T47D (cell line): ENCODE measurements at regions not wholly inside any gene's neighbourhood (a gene's known extent, or its start where the extent isn't known, plus 50 kb on each side); places are given as distances from the start of the nearest gene placed in this dataset.

Experiments
- DNase-seq, 2 experiments: peaks; one replicate each; pipeline versions ENCODE4 v3.0.0 to v3.0.0-alpha.2; 2011 to 2012; ENCODE audit warnings: low read depth in 1 of 2, low spot score in 1 of 2
- JUND ChIP-seq: IDR thresholded peaks from 2 replicates; pipeline ENCODE4 v1.6.1; 2012; ENCODE audit warnings: low read depth
- in situ Hi-C: cut with HindIII; loops from 2 replicates; pipeline ENCODE4 v1.10.0; 2016; ENCODE audit warnings: low sequenced_read_pairs, low pct_unique_long_range_greater_than_20kb

DNA sequence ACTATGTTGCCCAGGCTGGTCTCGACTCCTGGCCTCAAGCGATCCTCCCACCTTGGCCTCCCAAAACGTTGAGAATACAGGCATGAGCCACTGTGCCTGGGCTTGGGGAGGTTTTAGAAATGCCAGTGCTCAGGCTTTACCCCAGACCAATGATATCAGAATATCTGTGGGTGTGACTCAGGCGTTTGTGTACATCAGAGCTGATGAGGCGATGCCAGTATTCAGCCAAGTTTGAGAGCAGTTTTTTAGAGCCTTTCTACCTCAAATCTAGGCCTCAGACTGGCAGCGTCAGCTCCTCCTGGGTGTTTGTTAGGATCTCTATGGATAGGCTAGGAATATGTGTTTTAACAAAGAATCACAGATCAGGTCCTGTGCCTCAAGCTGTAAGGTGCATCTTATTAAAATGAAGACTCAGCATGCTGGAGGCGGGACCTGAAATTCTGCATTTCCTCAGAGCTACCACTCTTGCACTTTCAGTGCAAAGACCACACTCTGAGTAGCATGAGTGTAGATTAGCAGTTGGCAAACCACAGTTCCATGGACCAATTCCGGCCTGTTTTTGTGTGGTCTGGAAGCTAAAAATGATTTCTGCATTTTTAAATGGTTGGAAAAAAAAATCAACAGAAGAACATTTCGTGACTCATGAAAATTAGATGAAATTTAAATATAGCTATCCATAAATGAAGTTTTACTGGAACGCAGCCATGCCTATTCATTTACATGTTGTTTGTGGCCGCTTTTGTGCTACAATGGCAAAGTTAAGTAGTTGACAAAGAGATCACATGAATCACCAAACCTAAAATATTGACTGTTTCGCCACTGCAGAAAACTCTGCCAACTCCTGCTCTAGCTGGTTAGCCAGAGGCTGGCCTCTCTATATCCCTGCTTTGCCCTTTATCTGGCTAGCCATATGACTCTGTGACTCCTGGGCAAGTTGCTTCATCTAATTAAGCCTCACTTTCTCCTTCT lies 92.2 kb downstream of the KLF4 start:
- in situ Hi-C loops = no loop called here

DNA sequence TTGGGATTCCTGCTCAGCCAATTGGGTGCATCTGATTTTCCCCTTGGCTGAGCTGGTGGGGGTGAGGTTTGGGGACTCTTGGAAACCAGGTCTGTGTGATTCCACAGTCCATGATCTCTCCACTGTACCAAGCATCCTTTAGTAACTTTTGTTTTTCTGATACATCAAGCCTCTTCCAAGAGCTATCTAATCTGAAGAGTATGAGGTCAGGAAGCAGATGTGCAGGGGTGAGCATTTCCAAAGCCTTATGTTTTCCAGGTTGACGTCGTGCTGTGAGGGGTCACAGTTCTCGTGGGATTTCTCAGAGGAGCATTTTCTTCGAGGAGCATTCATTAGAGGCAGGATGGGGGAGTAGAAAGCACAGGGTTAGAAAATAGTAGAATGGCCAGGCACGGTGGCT lies 95.3 kb downstream of the KLF4 start:
- no peak for TF ChIP-seq JUND
- in situ Hi-C loops = no loop called here
- DNase-seq = no peak

More for the DNA sequence above, 92.2 kb downstream of the KLF4 start:
- no peak for TF ChIP-seq JUND
- DNase-seq = peak in 1 of 2 experiments; percentile 22

DNA sequence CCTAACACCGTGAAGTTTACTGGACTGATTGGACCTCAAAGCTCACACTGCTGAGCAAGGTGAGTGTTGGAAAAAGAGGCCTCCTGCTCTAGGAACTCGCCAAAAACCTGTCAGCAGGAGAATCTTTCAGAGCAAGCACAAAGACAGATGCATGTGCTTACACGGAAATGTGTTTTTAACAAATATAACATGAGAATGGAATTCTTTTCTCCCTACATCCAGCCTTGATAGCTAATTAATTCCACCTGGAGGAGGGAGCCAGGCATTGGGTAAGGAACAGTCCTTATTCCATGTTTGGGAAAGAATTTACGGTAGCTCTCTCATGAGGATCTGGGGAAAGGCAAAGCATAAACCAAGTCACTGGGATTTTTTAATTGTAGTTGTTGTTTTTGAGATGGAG lies 98.8 kb downstream of the KLF4 start:
- no peak for TF ChIP-seq JUND
- DNase-seq = no peak
- in situ Hi-C loops = no loop called here

DNA sequence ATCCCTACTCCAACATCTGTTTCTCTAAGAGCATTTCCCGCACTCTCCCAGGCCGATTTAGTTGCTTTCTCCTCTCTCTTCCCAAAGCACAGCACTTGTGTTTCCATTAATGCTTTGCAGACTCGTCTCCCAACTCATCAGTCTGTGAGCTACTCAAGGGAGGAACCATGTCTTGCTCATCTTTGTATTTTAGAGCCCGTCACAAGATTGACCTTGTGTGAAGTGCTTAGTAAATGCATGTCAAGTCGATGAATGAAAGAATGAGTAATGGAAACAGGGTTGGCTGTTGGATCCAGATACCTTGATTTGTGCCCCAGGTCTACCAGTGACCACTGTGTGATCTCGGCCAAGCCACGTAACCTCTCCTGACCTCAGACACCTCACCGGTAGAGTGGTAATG lies 99.3 kb downstream of the KLF4 start:
- DNase-seq = no peak
- in situ Hi-C loops = no loop called here

DNA sequence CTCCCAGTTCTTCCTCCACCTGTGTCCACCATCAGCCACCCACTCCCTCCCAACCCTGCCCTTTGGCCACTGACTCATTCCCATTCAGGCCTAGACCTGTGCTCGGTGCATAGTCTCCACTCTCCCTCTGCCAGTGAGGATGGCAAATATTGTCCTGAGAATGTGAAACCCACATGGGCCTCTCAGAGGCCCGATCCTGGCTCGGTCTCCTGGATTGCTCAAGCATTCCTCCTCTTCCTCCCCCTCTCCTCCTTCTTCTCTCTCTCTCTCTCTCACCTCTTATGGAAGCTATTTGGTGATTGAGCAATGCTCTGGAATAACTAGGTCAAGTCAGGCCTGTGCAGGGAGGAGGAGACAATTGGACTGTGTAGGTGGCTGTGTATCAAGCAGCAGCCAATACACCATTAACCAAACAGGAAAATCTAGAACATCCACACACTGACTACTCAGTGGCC lies 99.9 kb downstream of the KLF4 start:
- peak; percentile 48 to 95 for DNase-seq
- in situ Hi-C loops = no loop called here
- no peak for TF ChIP-seq JUND

More for the DNA sequence above, 99.3 kb downstream of the KLF4 start:
- TF ChIP-seq JUND = no peak

DNA sequence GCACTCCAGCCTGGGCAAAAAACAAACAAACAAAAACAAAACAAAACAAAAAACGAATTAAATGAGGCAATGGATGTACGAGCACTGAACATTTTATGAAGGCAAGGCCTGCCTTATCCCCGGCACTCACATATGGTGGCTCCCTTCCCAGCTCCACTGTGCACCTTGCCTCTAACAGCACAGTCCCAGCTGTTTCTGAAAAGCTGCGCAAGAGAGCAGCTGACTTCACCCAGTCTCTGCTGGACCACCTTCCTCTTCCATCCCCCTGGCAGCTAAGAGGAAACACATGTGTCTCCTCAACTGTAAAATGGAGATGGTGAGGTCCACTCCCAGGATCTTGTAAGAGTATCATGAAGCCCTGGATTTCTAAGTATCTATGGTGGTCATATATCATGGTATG lies 100.7 kb downstream of the KLF4 start:
- DNase-seq = no peak
- TF ChIP-seq JUND = no peak
- in situ Hi-C loops = no loop called here

DNA sequence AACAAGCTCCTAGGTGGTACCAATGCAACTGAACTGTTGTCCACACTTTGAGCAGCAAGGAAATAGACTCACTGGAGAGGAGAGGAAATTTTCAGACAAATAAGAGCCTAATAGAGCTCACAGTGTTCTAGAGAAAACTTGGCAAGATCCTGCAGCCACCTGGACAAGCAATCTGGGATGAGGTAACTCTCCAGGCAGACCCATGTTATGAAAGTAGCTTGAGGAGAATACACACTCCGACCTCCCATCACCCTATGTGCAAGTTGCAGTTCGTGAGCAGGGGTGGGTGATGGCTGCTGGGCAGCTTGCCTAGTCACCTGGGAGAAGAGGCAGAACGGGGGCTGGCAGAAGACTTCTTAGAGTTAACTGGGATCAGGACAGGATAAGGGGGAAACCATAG lies 102.2 kb downstream of the KLF4 start:
- no peak for TF ChIP-seq JUND
- in situ Hi-C loops = no loop called here

DNA sequence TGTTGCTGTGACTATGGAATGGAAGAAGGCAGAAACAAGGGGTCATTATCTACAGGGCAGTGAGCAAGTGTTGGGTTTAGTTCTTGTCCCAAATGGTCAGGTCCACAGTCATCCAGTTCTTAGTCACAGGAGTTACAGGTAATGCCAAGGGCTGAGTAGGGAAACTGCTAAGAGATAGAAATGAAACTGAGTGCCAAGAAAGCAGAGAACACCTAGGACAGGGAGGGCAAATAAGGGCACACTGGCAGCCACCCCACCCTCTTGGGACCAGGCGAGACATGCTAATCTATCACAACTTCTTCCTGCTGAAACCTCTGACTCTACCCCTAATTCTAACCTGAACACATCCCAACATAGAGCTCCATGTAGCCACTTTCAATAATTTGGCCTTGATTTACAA lies 103.2 kb downstream of the KLF4 start:
- no peak for TF ChIP-seq JUND
- no peak for DNase-seq
- in situ Hi-C loops = no loop called here

More for the DNA sequence above, 102.2 kb downstream of the KLF4 start:
- DNase-seq = peak in 1 of 2 experiments; percentile 28
